Natural killer cell (primary cell): ENCODE measurements at regions not wholly inside any gene's neighbourhood (a gene's known extent, or its start where the extent isn't known, plus 50 kb on each side); places are given as distances from the start of the nearest gene placed in this dataset.

ENCODE experiments used
- ATAC-seq, 3 donors: fragments of 150-1000 bp in 2 of 3; fragments of 200-7000 bp in 1 of 3; cut with Tn5 transposase; 1 replicate in 1 of 3; 2 replicates in 2 of 3; pipeline ENCODE4 v1.10.0; 2021; ENCODE audit warnings: mild to moderate bottlenecking in 2 of 3, moderate library complexity in 2 of 3
- DNase-seq, 2 donors: peaks; one replicate each; pipeline versions ENCODE4 v3.0.0 to v3.0.0-alpha.2; 2013 to 2021; ENCODE audit warnings: mixed read lengths in 1 of 2
- H3K27ac ChIP-seq: one replicate; pipeline ENCODE4 v1.5.1; 2013; ENCODE audit warnings: mild to moderate bottlenecking, low read length
- H3K27me3 ChIP-seq: one replicate; pipeline ENCODE4 v1.6.1; 2013; ENCODE audit warnings: low read length; ENCODE audit not compliant: control insufficient read depth, insufficient read depth
- H3K36me3 ChIP-seq: one replicate; pipeline ENCODE4 v1.6.1; 2013; ENCODE audit warnings: low read length; ENCODE audit not compliant: control insufficient read depth, insufficient read depth
- H3K4me1 ChIP-seq: one replicate; pipeline ENCODE4 v1.6.1; 2013; ENCODE audit warnings: low read length; ENCODE audit not compliant: control insufficient read depth, insufficient read depth
- H3K4me3 ChIP-seq: one replicate; pipeline ENCODE4 v1.5.1; 2013; ENCODE audit warnings: low read length
- H3K9me3 ChIP-seq: one replicate; pipeline ENCODE4 v1.6.1; 2013; ENCODE audit warnings: low read length; ENCODE audit not compliant: control insufficient read depth, insufficient read depth
- H3K27ac Mint-ChIP-seq, 2 donors: one replicate each; pipeline ENCODE4 v1.8.0; 2022; ENCODE audit warnings: mild to moderate bottlenecking in 2 of 2, mixed read lengths in 2 of 2, moderate library complexity in 1 of 2
- H3K27me3 Mint-ChIP-seq, 2 donors: one replicate each; pipeline ENCODE4 v1.8.0; 2022; ENCODE audit warnings: low read depth in 2 of 2, mixed read lengths in 2 of 2
- H3K36me3 Mint-ChIP-seq: one replicate; pipeline ENCODE4 v1.8.0; 2022; ENCODE audit warnings: mixed read lengths
- H3K4me1 Mint-ChIP-seq, 2 donors: one replicate each; pipeline ENCODE4 v1.8.0; 2022; ENCODE audit warnings: mixed read lengths in 2 of 2
- H3K4me3 Mint-ChIP-seq: one replicate; pipeline ENCODE4 v1.8.0; 2022; ENCODE audit warnings: mild to moderate bottlenecking, moderate library complexity, mixed read lengths
- H3K9me3 Mint-ChIP-seq, 2 donors: one replicate each; pipeline ENCODE4 v1.8.0; 2022; ENCODE audit warnings: mixed read lengths in 2 of 2
- WGBS: methylation state at CpG from one replicate; pipeline ENCODE4 v1.1.7; 2013; ENCODE audit warnings: missing lambda C conversion rate; ENCODE audit not compliant: insufficient coverage; 5-methylcytosine and 5-hydroxymethylcytosine counted together
- intact Hi-C: fragments of 100-400 bp; cut with micrococcal nuclease; formaldehyde crosslinking; loops from one replicate; pipeline ENCODE4 v1.14.2; 2022
- TF ChIP-seq, protein P1 (sequence below): fragments of 200-600 bp; IDR thresholded peaks from one replicate; pipeline ENCODE4 v1.8.0; 2022; ENCODE audit warnings: antibody characterized with exemption

DNA sequence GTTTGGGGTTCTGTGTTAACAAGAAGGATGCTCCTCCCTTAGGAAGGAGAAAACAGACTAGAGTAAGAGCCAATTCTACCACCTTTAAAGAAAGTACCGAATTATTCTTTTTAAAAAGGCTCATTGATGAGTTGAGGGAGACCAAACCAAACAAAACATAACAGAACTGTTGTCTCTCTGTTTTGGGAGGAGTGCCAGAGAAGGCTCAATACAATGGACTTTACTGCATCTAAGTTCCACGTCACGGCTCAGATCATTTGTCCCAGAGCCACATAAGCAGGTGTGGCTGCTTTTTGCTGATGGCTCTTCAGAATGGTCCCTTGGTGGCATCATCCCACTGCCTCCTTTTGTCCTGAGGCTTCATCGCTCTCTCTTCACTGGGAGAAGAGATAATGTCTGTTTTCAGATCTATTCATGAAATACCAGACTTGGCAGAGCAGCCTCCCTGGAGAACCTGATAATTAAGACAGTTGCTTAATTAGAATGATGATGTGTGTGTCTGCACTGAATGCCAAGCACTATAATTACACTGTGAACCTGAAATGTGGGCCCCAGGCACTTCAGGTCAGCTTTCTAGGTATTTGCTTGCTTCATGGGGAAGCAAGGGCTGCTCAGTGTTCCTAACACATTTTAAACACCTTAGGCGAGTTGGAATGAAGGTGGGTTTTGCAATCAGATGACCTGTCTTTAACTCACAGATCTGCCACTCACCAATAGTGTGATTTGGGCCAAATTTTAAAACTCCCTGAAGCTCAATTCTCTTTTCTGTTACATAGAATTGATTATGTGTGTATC, 335.2 kb upstream of the MCTP2 start:
- peaks cover 2% of the 10 kb centered on the region for H3K27me3 ChIP-seq
- H3K4me3 ChIP-seq: no peak overlapping the region
- Mint-ChIP-seq H3K4me3 (no peak overlapping the region), H3K27me3 (peaks cover 10 to 13% of the 10 kb centered on the region in 2 donors), H3K27ac (no peak overlapping the region), H3K4me1 (no peaks in the 10 kb centered on the region), H3K9me3 (no peaks in the 10 kb centered on the region), H3K36me3 (no peaks in the 10 kb centered on the region)
- no peaks in the 10 kb centered on the region for H3K9me3 ChIP-seq
- no peaks in the 10 kb centered on the region for H3K4me1 ChIP-seq
- DNase-seq (no peak), ATAC-seq (no peak)
- whole genome bisulfite sequencing: 91% methylated on average over 3 of the region's 5 CpGs
- intact Hi-C loops: no loop called here
- H3K27ac ChIP-seq: no peak overlapping the region
- TF ChIP-seq, protein P1, sequence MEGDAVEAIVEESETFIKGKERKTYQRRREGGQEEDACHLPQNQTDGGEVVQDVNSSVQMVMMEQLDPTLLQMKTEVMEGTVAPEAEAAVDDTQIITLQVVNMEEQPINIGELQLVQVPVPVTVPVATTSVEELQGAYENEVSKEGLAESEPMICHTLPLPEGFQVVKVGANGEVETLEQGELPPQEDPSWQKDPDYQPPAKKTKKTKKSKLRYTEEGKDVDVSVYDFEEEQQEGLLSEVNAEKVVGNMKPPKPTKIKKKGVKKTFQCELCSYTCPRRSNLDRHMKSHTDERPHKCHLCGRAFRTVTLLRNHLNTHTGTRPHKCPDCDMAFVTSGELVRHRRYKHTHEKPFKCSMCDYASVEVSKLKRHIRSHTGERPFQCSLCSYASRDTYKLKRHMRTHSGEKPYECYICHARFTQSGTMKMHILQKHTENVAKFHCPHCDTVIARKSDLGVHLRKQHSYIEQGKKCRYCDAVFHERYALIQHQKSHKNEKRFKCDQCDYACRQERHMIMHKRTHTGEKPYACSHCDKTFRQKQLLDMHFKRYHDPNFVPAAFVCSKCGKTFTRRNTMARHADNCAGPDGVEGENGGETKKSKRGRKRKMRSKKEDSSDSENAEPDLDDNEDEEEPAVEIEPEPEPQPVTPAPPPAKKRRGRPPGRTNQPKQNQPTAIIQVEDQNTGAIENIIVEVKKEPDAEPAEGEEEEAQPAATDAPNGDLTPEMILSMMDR: no peak
- no peaks in the 10 kb centered on the region for H3K36me3 ChIP-seq

DNA sequence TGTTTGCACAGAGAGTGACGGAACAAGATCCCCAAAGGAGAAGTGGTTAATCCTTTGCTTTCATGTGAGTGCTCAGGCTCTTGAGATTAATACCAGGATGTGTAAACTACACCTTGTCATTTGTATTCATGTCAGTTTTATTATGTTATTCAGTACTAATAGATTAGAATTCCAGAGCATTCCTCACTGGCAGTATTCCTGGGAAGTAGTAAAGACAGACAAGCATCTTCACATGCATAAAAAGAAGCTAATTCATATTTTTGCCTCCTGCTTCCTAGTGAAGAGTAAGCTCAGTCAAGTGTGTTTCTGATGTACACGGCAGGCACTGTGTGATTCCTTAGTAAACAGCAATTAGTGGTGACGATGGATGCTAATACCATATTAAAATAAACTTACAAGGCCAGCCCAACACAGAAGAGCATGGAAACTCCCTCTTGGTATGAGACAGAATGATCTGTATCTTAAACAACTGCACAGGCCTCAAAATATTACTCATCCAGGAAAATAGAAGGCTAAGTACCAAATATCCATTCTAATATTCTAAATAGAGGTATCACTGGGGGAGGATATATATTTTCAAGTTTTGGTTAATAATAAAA, 336.8 kb upstream of the MCTP2 start:
- no peaks in the 10 kb centered on the region for H3K36me3 Mint-ChIP-seq
- TF ChIP-seq, protein P1: no peak
- Histone ChIP-seq H3K4me1 (no peaks in the 10 kb centered on the region), H3K9me3 (no peaks in the 10 kb centered on the region), H3K36me3 (no peaks in the 10 kb centered on the region), H3K27me3 (peaks cover 2% of the 10 kb centered on the region), H3K27ac (no peak overlapping the region), H3K4me3 (no peak overlapping the region)
- no peak for DNase-seq
- no peaks in the 10 kb centered on the region for H3K4me1 Mint-ChIP-seq
- H3K27ac Mint-ChIP-seq: no peak overlapping the region
- H3K9me3 Mint-ChIP-seq: no peaks in the 10 kb centered on the region
- peaks cover 11 to 20% of the 10 kb centered on the region in 2 donors for H3K27me3 Mint-ChIP-seq
- no peak for ATAC-seq
- intact Hi-C loops: loop anchor here (5.0 kb wide), 1 partner anchor 152 kb away; no protein-coding TSS in a partner anchor
- H3K4me3 Mint-ChIP-seq: no peak overlapping the region
- 93% methylated on average over 3 of the region's 3 CpGs for WGBS

DNA sequence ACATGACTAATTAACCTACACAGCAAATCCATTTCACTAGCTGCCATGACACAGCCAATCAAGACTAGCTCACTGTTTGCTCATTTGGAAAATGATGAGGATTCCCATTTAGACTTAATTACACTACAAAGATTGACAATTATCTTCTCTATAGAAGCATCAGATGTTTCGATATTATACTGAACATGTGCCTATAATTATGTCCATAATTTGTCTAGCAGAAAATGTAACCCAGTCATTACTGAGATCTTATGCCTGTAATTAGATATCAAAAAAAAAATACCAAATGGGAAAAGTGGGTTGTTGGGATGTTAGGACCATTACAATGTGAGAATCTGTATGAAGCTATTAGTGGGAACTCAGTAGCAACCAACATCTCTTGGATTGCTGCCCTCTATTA, 344.2 kb upstream of the MCTP2 start:
- Mint-ChIP-seq H3K27me3 (peaks cover 20 to 41% of the 10 kb centered on the region in 2 donors), H3K36me3 (no peaks in the 10 kb centered on the region), H3K9me3 (no peaks in the 10 kb centered on the region), H3K4me3 (no peak overlapping the region), H3K27ac (no peak overlapping the region), H3K4me1 (no peaks in the 10 kb centered on the region)
- WGBS: 100% methylated on average over 1 of the region's 1 CpG
- no peak overlapping the region for H3K4me3 ChIP-seq
- ATAC-seq (no peak), DNase-seq (no peak)
- TF ChIP-seq, protein P1: no peak
- no peaks in the 10 kb centered on the region for H3K4me1 ChIP-seq
- intact Hi-C loops: no loop called here
- H3K27me3 ChIP-seq: peaks cover 4% of the 10 kb centered on the region
- H3K9me3 ChIP-seq: no peaks in the 10 kb centered on the region
- no peak overlapping the region for H3K27ac ChIP-seq
- no peaks in the 10 kb centered on the region for H3K36me3 ChIP-seq
